HEK293T (cell line): ENCODE measurements at regions not wholly inside any gene's neighbourhood (a gene's known extent, or its start where the extent isn't known, plus 50 kb on each side); places are given as distances from the start of the nearest gene placed in this dataset.

Experiments
- FOXM1 ChIP-seq: fragments of 450-650 bp; IDR thresholded peaks from 2 replicates; pipeline ENCODE4 v1.6.1; 2017; ENCODE audit warnings: mild to moderate bottlenecking, borderline replicate concordance
- SUZ12 ChIP-seq: fragments of 450-650 bp; IDR thresholded peaks from 2 replicates; pipeline ENCODE4 v1.6.1; 2016; ENCODE audit warnings: mild to moderate bottlenecking
- ZNF384 ChIP-seq: fragments of 450-650 bp; IDR thresholded peaks from 2 replicates; pipeline ENCODE4 v1.6.1; 2016

- TF ChIP-seq FOXM1, result no peak
- TF ChIP-seq ZNF384, result no peak
- no peak for TF ChIP-seq SUZ12
Observed at GRCh38 chr9:75653750-75654149, 236.7 kb upstream of the PCSK5 start.
